ENCODE measurements at regions not wholly inside any gene's neighbourhood (a gene's known extent, or its start where the extent isn't known, plus 50 kb on each side); places are given as distances from the start of the nearest gene placed in this dataset.

DNA sequence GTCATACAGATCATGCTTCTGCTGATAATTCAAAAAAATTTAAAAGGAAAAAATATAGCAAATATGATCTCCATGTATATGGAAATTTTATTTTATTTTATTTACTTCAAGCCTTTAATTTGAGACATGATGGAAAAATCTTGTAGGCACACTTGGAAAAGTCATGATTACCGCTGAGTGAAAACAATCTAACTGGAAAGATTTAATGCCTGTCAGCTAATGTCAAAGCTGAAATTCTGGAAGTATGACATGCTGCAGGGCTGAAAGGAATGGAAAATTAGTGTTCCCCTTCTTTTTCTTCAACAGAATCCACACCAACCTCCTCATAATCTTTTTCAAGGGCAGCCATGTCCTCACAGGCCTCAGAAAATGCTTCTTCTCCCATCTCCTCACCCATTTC lies 58.2 kb downstream of the RPRM start:
- no peak for DNase-seq (ENCODE audit: low spot score in 2 of 2)
- H3K36me3 ChIP-seq = no peaks in the 10 kb centered on the region
- 85 to 90% methylated on average over 1 of the region's 1 CpG for WGBS, 2 donors
- H3K27ac ChIP-seq = no peak overlapping the region
- H3K4me1 ChIP-seq = no peaks in the 10 kb centered on the region
- no peaks in the 10 kb centered on the region for H3K27me3 ChIP-seq
- no peak overlapping the region for H3K4me3 ChIP-seq
- no peak for TF ChIP-seq EP300 (IDR thresholded peaks at IDR 0.05)
- TF ChIP-seq, protein P1, sequence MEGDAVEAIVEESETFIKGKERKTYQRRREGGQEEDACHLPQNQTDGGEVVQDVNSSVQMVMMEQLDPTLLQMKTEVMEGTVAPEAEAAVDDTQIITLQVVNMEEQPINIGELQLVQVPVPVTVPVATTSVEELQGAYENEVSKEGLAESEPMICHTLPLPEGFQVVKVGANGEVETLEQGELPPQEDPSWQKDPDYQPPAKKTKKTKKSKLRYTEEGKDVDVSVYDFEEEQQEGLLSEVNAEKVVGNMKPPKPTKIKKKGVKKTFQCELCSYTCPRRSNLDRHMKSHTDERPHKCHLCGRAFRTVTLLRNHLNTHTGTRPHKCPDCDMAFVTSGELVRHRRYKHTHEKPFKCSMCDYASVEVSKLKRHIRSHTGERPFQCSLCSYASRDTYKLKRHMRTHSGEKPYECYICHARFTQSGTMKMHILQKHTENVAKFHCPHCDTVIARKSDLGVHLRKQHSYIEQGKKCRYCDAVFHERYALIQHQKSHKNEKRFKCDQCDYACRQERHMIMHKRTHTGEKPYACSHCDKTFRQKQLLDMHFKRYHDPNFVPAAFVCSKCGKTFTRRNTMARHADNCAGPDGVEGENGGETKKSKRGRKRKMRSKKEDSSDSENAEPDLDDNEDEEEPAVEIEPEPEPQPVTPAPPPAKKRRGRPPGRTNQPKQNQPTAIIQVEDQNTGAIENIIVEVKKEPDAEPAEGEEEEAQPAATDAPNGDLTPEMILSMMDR (IDR thresholded peaks at IDR 0.05) = no peak
- TF ChIP-seq POLR2A (IDR thresholded peaks at IDR 0.05) = no peak
- no peaks in the 10 kb centered on the region for H3K9me3 ChIP-seq

DNA sequence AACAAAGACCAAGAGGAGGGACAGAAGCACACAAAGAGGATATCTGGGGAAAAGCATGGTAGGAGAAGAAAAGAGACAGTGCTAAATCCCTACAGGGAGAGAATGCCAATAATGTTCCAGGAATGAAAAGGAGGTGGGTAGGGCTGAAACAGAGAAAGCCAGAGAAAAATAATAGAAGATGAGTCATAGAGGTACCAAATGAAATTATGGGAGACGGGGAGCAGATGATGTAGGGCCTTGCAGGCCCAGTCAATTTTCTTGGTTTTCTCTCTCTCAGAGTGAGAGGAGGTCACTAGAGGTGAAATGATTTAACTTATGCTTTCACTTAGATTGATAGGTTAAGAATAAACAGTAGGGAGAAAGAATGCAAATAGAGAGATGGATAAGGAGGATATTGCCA lies 61.5 kb downstream of the RPRM start:
- WGBS, 2 donors = 84 to 97% methylated on average over 1 of the region's 1 CpG
- Histone ChIP-seq H3K27me3 (no peaks in the 10 kb centered on the region), H3K36me3 (no peaks in the 10 kb centered on the region), H3K9me3 (no peaks in the 10 kb centered on the region), H3K4me3 (no peak overlapping the region), H3K27ac (no peak overlapping the region), H3K4me1 (no peaks in the 10 kb centered on the region)
- no peak for DNase-seq (ENCODE audit: low spot score in 2 of 2)
- TF ChIP-seq EP300 (IDR thresholded peaks at IDR 0.05) (no peak), POLR2A (IDR thresholded peaks at IDR 0.05) (no peak)
- TF ChIP-seq, protein P1 (IDR thresholded peaks at IDR 0.05) = no peak

DNA sequence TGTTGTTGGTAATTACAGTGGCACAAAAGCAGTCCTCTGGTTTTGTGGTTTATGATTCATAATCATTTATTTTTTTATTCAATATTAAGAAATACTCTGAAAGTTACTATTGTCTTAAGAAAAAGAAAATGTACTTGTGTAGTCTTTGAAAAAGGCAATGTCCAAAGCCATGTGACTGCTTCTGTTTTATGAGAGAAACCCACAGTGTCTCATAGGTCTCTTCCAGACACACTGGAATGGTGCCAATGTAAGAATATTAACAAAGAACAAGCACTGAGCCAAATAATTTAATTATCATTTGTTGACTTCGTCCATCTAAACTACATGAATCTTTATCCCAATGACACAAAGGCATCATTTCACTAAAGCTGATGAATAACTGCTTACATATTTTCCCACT lies 62.5 kb downstream of the RPRM start:
- no peak for DNase-seq (ENCODE audit: low spot score in 2 of 2)
- no peaks in the 10 kb centered on the region for H3K4me1 ChIP-seq
- no peak for TF ChIP-seq EP300 (IDR thresholded peaks at IDR 0.05)
- TF ChIP-seq, protein P1 (IDR thresholded peaks at IDR 0.05) = no peak
- no peak for TF ChIP-seq POLR2A (IDR thresholded peaks at IDR 0.05)
- no peak overlapping the region for H3K4me3 ChIP-seq
- H3K36me3 ChIP-seq = no peaks in the 10 kb centered on the region
- WGBS, 2 donors = 33% methylated on average over 1 of the region's 1 CpG
- H3K27ac ChIP-seq = no peak overlapping the region
- no peaks in the 10 kb centered on the region for H3K9me3 ChIP-seq
- H3K27me3 ChIP-seq = no peaks in the 10 kb centered on the region

DNA sequence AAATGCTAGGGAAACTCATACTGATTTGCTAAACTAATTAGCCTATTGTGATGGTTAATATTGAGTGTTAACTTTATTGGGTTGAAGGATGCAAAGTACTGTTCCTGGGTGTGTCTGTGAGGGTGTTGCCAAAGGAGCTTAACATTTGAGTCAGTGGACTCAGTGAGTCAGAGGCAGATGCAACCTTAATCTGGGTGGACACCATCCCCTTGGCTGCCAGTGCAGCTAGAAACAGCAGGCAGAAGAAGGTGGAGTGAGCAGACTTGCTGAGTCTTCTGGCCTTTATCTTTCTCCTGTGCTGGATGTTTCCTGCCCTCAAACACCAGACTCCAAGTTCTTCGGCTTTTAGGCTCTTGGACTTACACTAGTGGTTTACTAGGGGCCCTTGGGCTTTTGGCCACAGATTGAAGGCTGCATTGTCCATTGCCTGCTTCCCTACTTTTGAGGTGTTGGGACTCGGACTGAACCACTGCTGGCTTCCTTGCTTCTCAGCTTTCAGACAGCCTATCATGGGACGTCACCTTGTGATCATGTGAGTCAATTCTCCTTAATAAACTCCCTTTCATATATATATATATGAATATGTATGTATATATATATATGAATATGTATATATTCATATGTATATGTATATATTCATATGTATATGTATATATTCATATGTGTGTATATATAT lies 69.7 kb downstream of the RPRM start:
- H3K27me3 ChIP-seq = no peaks in the 10 kb centered on the region
- DNase-seq (ENCODE audit: low spot score in 2 of 2) = no peak
- H3K4me3 ChIP-seq = no peak overlapping the region

DNA sequence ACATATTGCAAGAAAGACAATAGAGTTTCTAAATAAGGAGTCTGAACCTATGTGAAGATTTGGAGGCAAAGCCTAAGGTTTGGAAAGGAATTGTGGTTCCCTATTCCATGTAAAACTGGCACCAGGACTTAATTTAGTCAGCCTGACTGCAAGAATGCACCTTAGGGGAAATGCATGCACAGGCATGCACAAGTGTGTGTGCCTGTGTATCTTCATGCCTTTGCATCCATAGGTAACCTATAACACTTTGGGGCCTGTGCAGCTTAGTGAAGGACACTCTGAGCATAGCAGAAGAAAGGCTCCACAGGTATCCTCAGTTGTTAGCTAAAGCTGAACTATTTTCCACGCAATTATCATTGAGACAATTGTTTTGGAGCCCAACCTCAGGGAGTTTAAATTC lies 73.4 kb downstream of the RPRM start:
- Histone ChIP-seq H3K4me1 (no peaks in the 10 kb centered on the region), H3K27ac (no peak overlapping the region), H3K9me3 (no peaks in the 10 kb centered on the region), H3K36me3 (no peaks in the 10 kb centered on the region), H3K4me3 (no peak overlapping the region), H3K27me3 (no peaks in the 10 kb centered on the region)
- TF ChIP-seq, protein P1 (IDR thresholded peaks at IDR 0.05) = no peak
- no peak for TF ChIP-seq POLR2A (IDR thresholded peaks at IDR 0.05)
- TF ChIP-seq EP300 (IDR thresholded peaks at IDR 0.05) = no peak
- no peak for DNase-seq (ENCODE audit: low spot score in 2 of 2)
- WGBS, 2 donors = 81 to 86% methylated on average over 1 of the region's 1 CpG

More for the DNA sequence above, 69.7 kb downstream of the RPRM start:
- 69 to 90% methylated on average over 3 of the region's 3 CpGs for WGBS, 2 donors
- TF ChIP-seq, protein P1 (IDR thresholded peaks at IDR 0.05) = no peak
- TF ChIP-seq POLR2A (IDR thresholded peaks at IDR 0.05) (no peak), EP300 (IDR thresholded peaks at IDR 0.05) (no peak)
- H3K9me3 ChIP-seq = no peaks in the 10 kb centered on the region
- no peaks in the 10 kb centered on the region for H3K36me3 ChIP-seq
- no peak overlapping the region for H3K27ac ChIP-seq
- no peaks in the 10 kb centered on the region for H3K4me1 ChIP-seq
